HG02588 (cell line): ENCODE measurements at regions not wholly inside any gene's neighbourhood (a gene's known extent, or its start where the extent isn't known, plus 50 kb on each side); places are given as distances from the start of the nearest gene placed in this dataset.

ENCODE experiments used
- ATAC-seq: cut with Tn5 transposase; IDR thresholded peaks from one replicate; pipeline ENCODE4 v1.9.1; 2021; ENCODE audit warnings: mild to moderate bottlenecking, moderate library complexity; ENCODE audit not compliant: unreplicated experiment

DNA sequence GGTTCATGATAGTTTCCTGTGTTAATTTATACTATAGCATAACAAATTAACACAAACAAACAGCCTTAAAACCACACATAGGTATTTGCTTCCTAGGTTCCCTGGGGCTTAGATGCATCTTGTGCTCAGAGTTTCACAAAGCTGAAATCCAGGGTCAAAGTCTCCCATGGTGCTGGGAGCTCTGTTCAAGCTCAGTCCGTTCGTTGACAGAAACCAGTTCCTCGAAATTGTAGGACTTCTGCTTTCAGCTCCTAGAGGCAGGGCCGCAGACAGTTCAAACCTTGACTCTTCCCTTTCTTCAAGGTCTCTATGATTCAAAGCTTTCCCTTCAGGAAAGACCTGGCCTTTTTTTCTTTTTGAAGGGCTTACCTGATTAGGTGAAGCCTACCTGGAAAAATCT lies 90.5 kb downstream of the VSTM2A start:
- ATAC-seq, result no peak

DNA sequence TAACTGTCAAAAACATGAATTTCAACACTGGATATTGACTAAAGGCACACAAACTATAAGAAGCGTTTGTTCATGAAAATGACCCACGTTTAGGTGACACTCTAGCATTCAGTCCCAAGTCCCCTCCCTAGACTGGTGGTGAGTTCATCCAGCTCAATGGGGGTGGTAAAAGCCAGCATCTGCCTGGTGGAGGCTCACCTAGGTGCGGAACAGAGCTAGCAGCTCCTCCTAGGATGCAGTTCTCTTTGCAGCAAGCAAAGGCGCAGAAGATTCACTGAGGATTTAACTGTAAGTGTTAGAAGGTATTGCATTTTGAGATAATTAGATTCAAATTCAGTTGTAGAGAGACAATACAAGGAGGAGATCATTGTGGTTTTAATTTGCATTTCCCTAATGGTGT lies 87.6 kb downstream of the VSTM2A start:
- ATAC-seq, result no peak

DNA sequence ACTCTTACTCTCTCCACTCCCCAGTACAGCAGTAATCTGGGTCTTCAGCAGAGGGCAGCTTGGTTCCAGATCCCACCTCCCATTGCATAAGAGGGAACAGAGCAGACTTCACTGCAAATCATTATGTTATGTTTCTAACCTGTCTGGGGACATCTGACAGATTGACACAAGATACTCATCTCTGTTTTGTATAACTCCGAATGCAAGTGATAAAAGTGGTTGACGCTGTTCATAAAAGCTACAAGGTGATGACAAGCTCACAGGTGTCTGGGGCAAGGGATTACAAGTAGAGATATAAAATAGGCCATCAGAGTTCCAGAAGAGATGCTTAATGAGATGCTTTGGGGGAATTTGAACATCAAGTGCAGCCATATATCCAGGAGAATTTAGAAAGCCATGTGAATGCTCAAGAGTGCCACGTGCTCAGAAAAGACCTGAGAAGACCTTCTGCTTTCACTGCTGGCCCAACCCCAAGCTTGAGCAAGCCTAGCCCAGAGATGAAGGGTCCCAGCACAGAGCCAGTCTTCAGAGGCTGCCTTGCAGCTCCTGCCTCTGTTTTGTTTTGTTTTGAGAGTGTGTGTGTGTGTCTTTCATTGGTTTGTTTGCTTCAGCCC lies 80.6 kb downstream of the VSTM2A start:
- no peak for ATAC-seq
